AG10803 (cell line): ENCODE measurements at regions not wholly inside any gene's neighbourhood (a gene's known extent, or its start where the extent isn't known, plus 50 kb on each side); places are given as distances from the start of the nearest gene placed in this dataset.

Experiments used
- DNase-seq: peaks from one replicate; pipeline ENCODE4 v3.0.0; 2010; ENCODE audit warnings: low read depth
- H3K4me3 ChIP-seq: 2 replicates; pipeline ENCODE4 v1.5.1; 2011; ENCODE audit warnings: mild to moderate bottlenecking, low read length, control low read depth
- CTCF ChIP-seq: conservative IDR thresholded peaks from 2 replicates; pipeline ENCODE4 v1.5.1; 2011; ENCODE audit warnings: mild to moderate bottlenecking, low read length, control low read depth, inconsistent platforms

- no peak for TF ChIP-seq CTCF
- DNase-seq = no peak
These were observed 137.7 kb upstream of the ADGRL2 start for GRCh38 chr1:81662913-81663526.

GRCh38 chr1:81660286-81660685, 140.4 kb upstream of the ADGRL2 start:
- TF ChIP-seq CTCF = no peak
- DNase-seq = peak; percentile 20
- H3K4me3 ChIP-seq = no peak overlapping the region

More at GRCh38 chr1:81662913-81663526, 137.7 kb upstream of the ADGRL2 start:
- no peak overlapping the region for H3K4me3 ChIP-seq

GRCh38 chr1:81654657-81655056, 146.1 kb upstream of the ADGRL2 start:
- no peak overlapping the region for H3K4me3 ChIP-seq
- TF ChIP-seq CTCF = no peak
- DNase-seq = no peak

- no peak for DNase-seq
- H3K4me3 ChIP-seq = no peak overlapping the region
- no peak for TF ChIP-seq CTCF
These were observed 146.6 kb upstream of the ADGRL2 start for GRCh38 chr1:81654147-81654546.

GRCh38 chr1:81650776-81651175, 150.0 kb upstream of the ADGRL2 start:
- no peak for DNase-seq
- no peak for TF ChIP-seq CTCF
- no peak overlapping the region for H3K4me3 ChIP-seq

DNA sequence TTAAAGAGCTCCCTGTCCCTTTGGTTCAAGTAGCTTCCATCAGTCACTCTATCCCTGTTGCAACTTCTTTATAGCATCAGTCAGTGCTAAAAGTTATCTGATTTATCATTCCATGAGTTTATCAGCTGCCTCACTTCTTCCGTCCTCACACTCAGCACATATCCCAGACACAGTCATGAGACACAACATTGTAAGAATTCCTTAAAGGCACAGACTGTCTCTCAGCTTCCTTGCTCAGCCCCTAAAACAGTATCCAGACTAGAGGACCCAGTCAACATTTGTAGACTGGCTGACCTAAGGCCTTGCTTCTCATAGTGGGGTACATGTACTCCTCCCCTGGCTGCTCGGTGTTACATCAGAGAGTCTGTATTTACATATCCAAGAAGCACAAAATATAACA, 164.9 kb upstream of the ADGRL2 start:
- DNase-seq = no peak
- TF ChIP-seq CTCF = no peak
- H3K4me3 ChIP-seq = no peak overlapping the region

GRCh38 chr1:81634294-81634693, 166.4 kb upstream of the ADGRL2 start:
- H3K4me3 ChIP-seq = no peak overlapping the region
- DNase-seq = no peak
- no peak for TF ChIP-seq CTCF
